GM10248 (cell line): ENCODE measurements at regions not wholly inside any gene's neighbourhood (a gene's known extent, or its start where the extent isn't known, plus 50 kb on each side); places are given as distances from the start of the nearest gene placed in this dataset.

Source experiments
- CTCF ChIA-PET: fragments of 300-600 bp; sonication (Branson Sonifier 250); formaldehyde crosslinking; extraction: SDS; loops from one replicate; lab custom pipeline; 2021; ENCODE audit warnings: antibody characterized with exemption; lab: Yijun Ruan, JAX
- POLR2A ChIA-PET: fragments of 350-650 bp; sonication (Branson Sonifier 250); formaldehyde crosslinking; extraction: SDS; loops from one replicate; lab custom pipeline; 2020; ENCODE audit warnings: antibody characterized with exemption; lab: Yijun Ruan, JAX
- DNase-seq: peaks from one replicate; pipeline ENCODE4 v3.0.0; 2012; ENCODE audit errors: extremely low spot score
- CTCF ChIP-seq: IDR thresholded peaks from 2 replicates; pipeline ENCODE4 v1.5.1; 2012; ENCODE audit warnings: mild to moderate bottlenecking, low read depth; ENCODE audit errors: extremely low read depth, missing control alignments, control extremely low read depth

GRCh38 chr21:23394458-23394857 is 2212.8 kb downstream of the MRPL39 start:
- no peak for DNase-seq
- no peak for TF ChIP-seq CTCF
- CTCF ChIA-PET, result no interaction called here
- POLR2A ChIA-PET, result no interaction called here

- POLR2A ChIA-PET, result no interaction called here
- DNase-seq, result no peak
- TF ChIP-seq CTCF, result no peak
- CTCF ChIA-PET, result no interaction called here
These were observed 2222.6 kb downstream of the MRPL39 start for GRCh38 chr21:23384679-23385078.

- POLR2A ChIA-PET, result no interaction called here
- no peak for TF ChIP-seq CTCF
- CTCF ChIA-PET, result no interaction called here
- DNase-seq, result no peak
These were observed 2233.1 kb downstream of the MRPL39 start for GRCh38 chr21:23374155-23374554.

GRCh38 chr21:23356905-23357304 is 2250.4 kb downstream of the MRPL39 start:
- POLR2A ChIA-PET, result interaction anchor here (0.7 kb wide), 1 partner anchor 1301 kb away, joined by 4 read pairs; no protein-coding TSS in a partner anchor
- CTCF ChIA-PET, result interaction anchor here (1.0 to 1.2 kb wide), 2 partner anchors 9 to 12 kb away, joined by 3 read pairs; no protein-coding TSS in a partner anchor
- TF ChIP-seq CTCF, result no peak

DNA sequence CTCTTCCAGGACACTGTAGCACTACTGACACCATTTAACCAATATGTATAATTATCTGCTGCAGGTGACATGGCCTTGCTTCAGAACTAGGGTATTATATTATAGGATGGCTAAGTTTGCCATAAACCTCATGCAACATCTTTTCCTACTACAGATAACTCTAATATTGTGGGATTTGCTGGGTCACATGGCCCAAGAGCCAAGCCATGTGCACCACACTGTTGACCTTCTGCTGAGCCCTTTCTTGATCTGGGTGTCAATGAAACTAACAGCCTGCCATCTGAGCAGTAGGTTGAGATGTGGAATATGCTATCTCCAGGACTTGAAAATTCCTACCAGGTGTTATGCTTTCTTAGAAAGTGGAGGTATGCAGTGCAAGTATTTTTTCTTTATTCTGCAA is 2291.1 kb downstream of the MRPL39 start:
- DNase-seq, result no peak
- ChIA-PET CTCF (no interaction called here), POLR2A (no interaction called here)
- no peak for TF ChIP-seq CTCF

More at GRCh38 chr21:23356905-23357304, 2250.4 kb downstream of the MRPL39 start:
- no peak for DNase-seq

- no peak for DNase-seq
- TF ChIP-seq CTCF, result no peak
- CTCF ChIA-PET, result no interaction called here
- POLR2A ChIA-PET, result no interaction called here
These were observed 2298.5 kb downstream of the MRPL39 start for GRCh38 chr21:23308741-23309140.

GRCh38 chr21:23307065-23307464 is 2300.2 kb downstream of the MRPL39 start:
- no peak for DNase-seq
- CTCF ChIA-PET, result no interaction called here
- POLR2A ChIA-PET, result no interaction called here
- TF ChIP-seq CTCF, result no peak
